Mucosa of descending colon (tissue), 3 donors: ENCODE measurements at regions not wholly inside any gene's neighbourhood (a gene's known extent, or its start where the extent isn't known, plus 50 kb on each side); places are given as distances from the start of the nearest gene placed in this dataset.

ENCODE experiments used
- ATAC-seq: fragments of 200-7000 bp; cut with Tn5 transposase; one replicate; pipeline ENCODE4 v1.9.1; 2020; ENCODE audit warnings: mild to moderate bottlenecking, moderate library complexity
- DNase-seq, 3 donors: peaks; one replicate each; pipeline ENCODE4 v3.0.0-alpha.2; 2020
- H3K36me3 ChIP-seq: fragments of 200-600 bp; one replicate; pipeline ENCODE4 v1.8.0; 2021; ENCODE audit warnings: low read depth, mild to moderate bottlenecking
- H3K4me1 ChIP-seq: fragments of 200-600 bp; one replicate; pipeline ENCODE4 v1.8.0; 2021; ENCODE audit warnings: low read depth, mild to moderate bottlenecking
- H3K4me3 ChIP-seq: fragments of 200-600 bp; one replicate; pipeline ENCODE4 v1.8.0; 2021; ENCODE audit warnings: mild to moderate bottlenecking
- H3K9me3 ChIP-seq: fragments of 200-600 bp; one replicate; pipeline ENCODE4 v1.8.0; 2021; ENCODE audit warnings: mild to moderate bottlenecking
- CTCF ChIP-seq: fragments of 200-600 bp; IDR thresholded peaks from one replicate; pipeline ENCODE4 v1.8.0; 2022; ENCODE audit warnings: antibody characterized with exemption, mild to moderate bottlenecking
- intact Hi-C, 2 donors: fragments of 100-400 bp; cut with DNase I in 1 of 2; cut with micrococcal nuclease in 1 of 2; formaldehyde crosslinking; loops; one replicate each; pipeline versions ENCODE4 v1.11.0 to v1.11.1; 2022; cut with DNase I, micrococcal nuclease
- donor health status: DM: no; HTN: no; CAD: no; lungs with moderate emphysema.
- donor health status: DM: no; HTN: no; CAD: no.
- donor health status: DM: no; HTN: yes; CAD: no.

DNA sequence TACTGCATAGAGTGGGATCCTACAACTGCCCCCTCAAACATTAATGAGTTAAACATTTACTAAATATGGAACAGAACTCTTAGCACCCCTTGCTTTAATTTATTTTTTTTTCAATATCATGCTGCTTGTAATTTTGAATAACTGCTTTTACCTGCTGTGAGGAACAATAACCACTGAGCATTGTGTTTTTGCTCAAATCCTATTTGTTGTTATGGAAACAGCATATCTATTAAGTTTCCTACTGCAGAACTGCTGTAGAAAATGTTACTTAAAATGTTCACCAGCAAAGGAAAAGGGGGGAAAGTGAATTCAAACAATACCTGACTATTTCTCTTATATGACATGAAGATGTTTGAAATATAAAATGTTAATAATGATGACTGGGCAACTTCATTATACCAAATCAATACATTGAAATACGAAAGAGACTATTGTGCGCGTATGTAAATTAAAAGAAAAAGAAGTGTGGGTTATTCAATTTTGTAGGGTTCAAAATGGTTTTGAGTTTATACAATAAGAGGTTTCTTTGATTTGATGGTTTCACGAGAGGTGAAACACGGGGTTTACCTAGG is 1043.8 kb upstream of the NUDT12 start:
- DNase-seq (no peak), ATAC-seq (no peak)
- Histone ChIP-seq H3K9me3 (no peaks in the 10 kb centered on the region), H3K4me3 (no peak overlapping the region), H3K4me1 (no peaks in the 10 kb centered on the region), H3K36me3 (no peaks in the 10 kb centered on the region)
- intact Hi-C loops = no loop called here
- TF ChIP-seq CTCF = no peak

DNA sequence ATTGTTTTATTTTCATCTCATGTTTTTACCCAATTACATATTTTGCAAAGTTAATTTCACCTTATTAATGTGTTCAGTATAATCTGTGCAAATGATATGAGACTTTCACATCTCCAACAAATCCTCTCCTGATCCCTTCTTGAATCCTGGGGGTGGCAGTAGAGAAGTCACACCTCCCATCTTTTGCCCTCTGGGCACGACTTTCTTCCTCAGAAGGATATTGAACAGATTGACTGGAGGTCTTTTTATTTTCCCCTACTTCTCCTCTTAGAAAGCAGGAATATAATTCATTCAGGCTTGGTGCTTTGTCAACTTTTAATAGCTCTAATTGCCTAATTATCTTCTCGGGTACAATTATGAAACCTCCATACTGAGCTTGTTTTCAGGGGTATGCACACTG is 1037.1 kb upstream of the NUDT12 start:
- H3K4me3 ChIP-seq = no peak overlapping the region
- DNase-seq (no peak), ATAC-seq (no peak)
- intact Hi-C loops = no loop called here
- TF ChIP-seq CTCF = no peak
- no peaks in the 10 kb centered on the region for H3K4me1 ChIP-seq
- no peaks in the 10 kb centered on the region for H3K36me3 ChIP-seq
- peaks cover 4% of the 10 kb centered on the region for H3K9me3 ChIP-seq

GRCh38 chr5:104598285-104598684 is 1035.7 kb upstream of the NUDT12 start:
- Histone ChIP-seq H3K4me3 (no peak overlapping the region), H3K9me3 (peaks cover 5% of the 10 kb centered on the region), H3K4me1 (no peaks in the 10 kb centered on the region), H3K36me3 (no peaks in the 10 kb centered on the region)
- intact Hi-C loops = no loop called here
- no peak for TF ChIP-seq CTCF
- ATAC-seq = peak; percentile 23
- DNase-seq = peak in 1 of 3 donors; percentile 7

- no peak for DNase-seq
- no peaks in the 10 kb centered on the region for H3K4me1 ChIP-seq
- ATAC-seq = no peak
- no peak for TF ChIP-seq CTCF
- peaks cover 5% of the 10 kb centered on the region for H3K9me3 ChIP-seq
- no peak overlapping the region for H3K4me3 ChIP-seq
- H3K36me3 ChIP-seq = no peaks in the 10 kb centered on the region
- intact Hi-C loops = no loop called here
Observed at GRCh38 chr5:104594850-104595249, 1032.3 kb upstream of the NUDT12 start.

GRCh38 chr5:104576677-104577076 is 1014.1 kb upstream of the NUDT12 start:
- Histone ChIP-seq H3K4me3 (no peak overlapping the region), H3K9me3 (no peaks in the 10 kb centered on the region), H3K4me1 (no peaks in the 10 kb centered on the region), H3K36me3 (no peaks in the 10 kb centered on the region)
- DNase-seq (no peak), ATAC-seq (no peak)
- TF ChIP-seq CTCF = no peak
- intact Hi-C loops = no loop called here
